Adrenal gland (tissue), 5 donors: ENCODE measurements at regions not wholly inside any gene's neighbourhood (a gene's known extent, or its start where the extent isn't known, plus 50 kb on each side); places are given as distances from the start of the nearest gene placed in this dataset.

Experiments
- CTCF ChIP-seq, 6 experiments: fragments of 450-650 bp in 4 of 6; fragments of 200-600 bp in 2 of 6; sonication (generic) in 1 of 6; IDR thresholded peaks; 1 replicate in 5 of 6; 2 replicates in 1 of 6; pipeline versions ENCODE4 v1.5.1 to v1.8.0; 2016 to 2021; ENCODE audit warnings: antibody characterized with exemption in 6 of 6, mild to moderate bottlenecking in 2 of 6, moderate library complexity in 1 of 6
- POLR2A ChIP-seq, 2 donors: fragments of 450-650 bp; IDR thresholded peaks; one replicate each; pipeline ENCODE4 v1.6.1; 2017; ENCODE audit warnings: antibody characterized with exemption in 2 of 2, mild to moderate bottlenecking in 2 of 2, moderate library complexity in 1 of 2
- donor health status: DM: no; HTN: no; CAD: no.

- no peak for TF ChIP-seq CTCF (IDR thresholded peaks at IDR 0.05)
- TF ChIP-seq POLR2A (IDR thresholded peaks at IDR 0.05) = no peak
Measured at GRCh38 chrX:152072236-152072635, 66.1 kb downstream of the MAGEA10 start.
